Tibial nerve (tissue), 4 donors: ENCODE measurements at regions not wholly inside any gene's neighbourhood (a gene's known extent, or its start where the extent isn't known, plus 50 kb on each side); places are given as distances from the start of the nearest gene placed in this dataset.

Source experiments
- DNase-seq, 2 donors: peaks; one replicate each; pipeline ENCODE4 v3.0.0-alpha.2; 2019; ENCODE audit warnings: low spot score in 2 of 2
- H3K27ac ChIP-seq, 4 donors: fragments of 200-600 bp; sonication (generic) in 3 of 4; one replicate each; pipeline ENCODE4 v1.5.1; 2017 to 2019; ENCODE audit warnings: mild to moderate bottlenecking in 1 of 4
- H3K27me3 ChIP-seq, 2 donors: fragments of 200-600 bp; sonication (generic) in 1 of 2; one replicate each; pipeline versions ENCODE4 v1.5.1 to v1.6.0; 2017 to 2019
- H3K36me3 ChIP-seq, 3 donors: fragments of 200-600 bp; sonication (generic); one replicate each; pipeline ENCODE4 v1.5.1; 2018 to 2019
- H3K4me1 ChIP-seq, 4 donors: fragments of 200-600 bp; sonication (generic) in 3 of 4; one replicate each; pipeline ENCODE4 v1.5.1; 2017 to 2019
- H3K4me3 ChIP-seq, 4 donors: fragments of 200-600 bp; sonication (generic) in 3 of 4; one replicate each; pipeline ENCODE4 v1.5.1; 2017 to 2019; ENCODE audit warnings: mild to moderate bottlenecking in 1 of 4, moderate library complexity in 1 of 4
- H3K9me3 ChIP-seq, 4 donors: fragments of 200-600 bp; sonication (generic) in 3 of 4; one replicate each; pipeline ENCODE4 v1.5.1; 2017 to 2019
- EP300 ChIP-seq, 2 donors: sonication (generic); formaldehyde crosslinking; IDR thresholded peaks; one replicate each; pipeline ENCODE4 v1.6.1; 2017; ENCODE audit warnings: antibody characterized with exemption in 2 of 2, mild to moderate bottlenecking in 1 of 2
- POLR2A ChIP-seq, 2 donors: fragments of 450-650 bp; IDR thresholded peaks; one replicate each; pipeline ENCODE4 v1.6.1; 2017; ENCODE audit warnings: antibody characterized with exemption in 2 of 2, mild to moderate bottlenecking in 2 of 2, moderate library complexity in 2 of 2
- WGBS, 2 donors: methylation state at CpG; one replicate each; pipeline ENCODE4 v1.1.5; 2018; 5-methylcytosine and 5-hydroxymethylcytosine counted together
- TF ChIP-seq, protein P1 (sequence below), 5 experiments: fragments of 200-600 bp in 3 of 5; fragments of 450-650 bp in 2 of 5; sonication (generic) in 3 of 5; IDR thresholded peaks; one replicate each; pipeline ENCODE4 v1.5.1; 2016 to 2019; ENCODE audit warnings: antibody characterized with exemption in 5 of 5, mild to moderate bottlenecking in 3 of 5, moderate library complexity in 2 of 5

DNA sequence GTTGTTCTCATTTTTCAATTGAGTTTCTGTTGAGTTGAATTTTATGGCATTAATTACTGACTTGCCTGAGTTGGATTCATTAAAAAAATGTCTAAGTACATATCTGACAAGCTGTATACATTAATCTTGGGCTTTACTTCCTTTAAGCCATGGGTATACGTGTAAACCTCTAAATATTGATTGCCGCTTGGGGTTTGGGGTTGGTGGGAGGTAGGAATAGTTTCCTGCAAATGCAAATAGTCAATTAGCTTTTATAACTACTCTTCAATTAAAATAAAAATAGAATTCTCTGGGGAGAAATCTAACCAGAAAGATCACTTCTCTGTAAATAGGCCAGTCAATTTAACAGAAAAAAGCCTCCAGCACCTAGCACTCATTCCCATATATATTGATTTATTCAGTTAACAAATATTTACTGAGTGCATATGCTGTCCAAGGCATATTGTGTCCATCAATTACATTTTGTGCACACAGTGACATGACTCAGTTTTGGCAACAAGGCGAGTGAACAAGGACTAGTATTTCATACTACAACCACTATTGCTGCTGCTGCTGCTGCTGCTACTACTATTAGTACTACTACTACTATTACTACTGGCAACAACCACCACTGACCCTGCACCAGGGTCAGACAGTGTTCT, 306.8 kb downstream of the RFC3 start:
- H3K27me3 ChIP-seq, result no peaks in the 10 kb centered on the region
- no peaks in the 10 kb centered on the region for H3K36me3 ChIP-seq
- no peak overlapping the region for H3K4me3 ChIP-seq
- no peaks in the 10 kb centered on the region for H3K4me1 ChIP-seq
- DNase-seq, result no peak
- WGBS, 2 donors, result 85 to 86% methylated on average over 3 of the region's 3 CpGs
- TF ChIP-seq EP300 (IDR thresholded peaks at IDR 0.05) (no peak), POLR2A (IDR thresholded peaks at IDR 0.05) (no peak)
- TF ChIP-seq, protein P1, sequence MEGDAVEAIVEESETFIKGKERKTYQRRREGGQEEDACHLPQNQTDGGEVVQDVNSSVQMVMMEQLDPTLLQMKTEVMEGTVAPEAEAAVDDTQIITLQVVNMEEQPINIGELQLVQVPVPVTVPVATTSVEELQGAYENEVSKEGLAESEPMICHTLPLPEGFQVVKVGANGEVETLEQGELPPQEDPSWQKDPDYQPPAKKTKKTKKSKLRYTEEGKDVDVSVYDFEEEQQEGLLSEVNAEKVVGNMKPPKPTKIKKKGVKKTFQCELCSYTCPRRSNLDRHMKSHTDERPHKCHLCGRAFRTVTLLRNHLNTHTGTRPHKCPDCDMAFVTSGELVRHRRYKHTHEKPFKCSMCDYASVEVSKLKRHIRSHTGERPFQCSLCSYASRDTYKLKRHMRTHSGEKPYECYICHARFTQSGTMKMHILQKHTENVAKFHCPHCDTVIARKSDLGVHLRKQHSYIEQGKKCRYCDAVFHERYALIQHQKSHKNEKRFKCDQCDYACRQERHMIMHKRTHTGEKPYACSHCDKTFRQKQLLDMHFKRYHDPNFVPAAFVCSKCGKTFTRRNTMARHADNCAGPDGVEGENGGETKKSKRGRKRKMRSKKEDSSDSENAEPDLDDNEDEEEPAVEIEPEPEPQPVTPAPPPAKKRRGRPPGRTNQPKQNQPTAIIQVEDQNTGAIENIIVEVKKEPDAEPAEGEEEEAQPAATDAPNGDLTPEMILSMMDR (IDR thresholded peaks at IDR 0.05), result no peak
- no peak overlapping the region for H3K27ac ChIP-seq
- H3K9me3 ChIP-seq, result no peaks in the 10 kb centered on the region

DNA sequence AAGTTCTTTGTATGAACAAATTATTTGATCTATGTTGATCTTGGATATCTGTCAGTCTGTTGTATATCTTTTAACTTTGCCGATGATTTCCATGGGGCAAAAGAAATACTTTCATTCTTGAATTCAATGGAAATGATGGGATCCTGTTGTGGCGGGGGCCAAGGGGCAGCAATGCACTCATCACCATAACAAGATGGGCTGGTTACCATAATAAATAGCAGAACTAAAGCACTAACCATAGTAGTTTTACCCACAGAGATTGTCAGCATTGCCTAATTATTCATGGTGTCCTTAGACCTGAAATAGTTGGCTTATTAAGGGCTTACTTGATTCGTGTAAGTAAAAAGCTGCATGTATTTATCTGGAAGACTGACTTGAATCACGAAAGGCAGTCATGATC, 309.6 kb downstream of the RFC3 start:
- H3K27me3 ChIP-seq, result no peaks in the 10 kb centered on the region
- no peaks in the 10 kb centered on the region for H3K36me3 ChIP-seq
- 86 to 87% methylated on average over 4 of the region's 4 CpGs for WGBS, 2 donors
- TF ChIP-seq POLR2A (IDR thresholded peaks at IDR 0.05) (no peak), EP300 (IDR thresholded peaks at IDR 0.05) (no peak)
- TF ChIP-seq, protein P1 (IDR thresholded peaks at IDR 0.05), result no peak
- no peak overlapping the region for H3K4me3 ChIP-seq
- no peak for DNase-seq
- H3K27ac ChIP-seq, result no peak overlapping the region
- no peaks in the 10 kb centered on the region for H3K9me3 ChIP-seq
- no peaks in the 10 kb centered on the region for H3K4me1 ChIP-seq

DNA sequence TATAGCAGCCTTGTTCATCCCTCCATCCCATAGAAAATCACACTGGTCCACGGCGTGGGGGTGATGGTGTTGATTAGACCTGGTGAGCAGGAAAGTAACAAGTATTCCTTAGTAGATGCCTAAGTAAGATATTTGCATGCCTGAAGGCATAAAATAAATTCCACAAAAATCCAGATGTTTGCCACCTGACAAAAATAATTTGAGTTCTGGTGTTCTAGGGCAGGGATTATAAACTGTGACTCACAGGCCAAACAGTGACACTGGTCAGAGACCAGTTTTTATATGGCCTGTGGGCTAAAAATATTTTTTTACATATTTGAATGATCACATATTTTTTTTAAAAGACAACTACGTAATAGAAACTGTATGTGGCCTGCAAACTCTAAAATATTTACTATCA, 310.7 kb downstream of the RFC3 start:
- Histone ChIP-seq H3K27ac (no peak overlapping the region), H3K27me3 (no peaks in the 10 kb centered on the region), H3K36me3 (no peaks in the 10 kb centered on the region), H3K9me3 (no peaks in the 10 kb centered on the region), H3K4me3 (no peak overlapping the region), H3K4me1 (no peaks in the 10 kb centered on the region)
- no peak for TF ChIP-seq EP300 (IDR thresholded peaks at IDR 0.05)
- TF ChIP-seq POLR2A (IDR thresholded peaks at IDR 0.05), result no peak
- TF ChIP-seq, protein P1 (IDR thresholded peaks at IDR 0.05), result no peak
- WGBS, 2 donors, result 84 to 86% methylated on average over 3 of the region's 3 CpGs
- DNase-seq, result no peak

DNA sequence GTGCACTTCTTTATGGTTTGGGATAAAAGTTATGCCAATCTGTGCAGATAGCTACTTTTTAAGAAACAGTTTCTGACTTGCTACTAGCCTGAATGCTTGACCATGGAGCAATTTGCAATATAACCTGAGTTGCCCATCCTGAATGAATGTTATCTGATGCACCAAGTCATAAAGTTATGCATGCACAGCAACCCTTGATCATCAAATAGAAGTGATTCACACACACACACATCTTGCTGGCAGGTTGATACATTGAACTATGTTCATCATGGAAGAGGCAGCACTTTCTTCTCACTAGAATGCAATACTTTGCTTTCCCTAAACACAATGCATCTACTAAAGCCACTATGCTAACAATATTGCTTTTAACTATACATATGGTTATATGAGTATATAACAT, 311.5 kb downstream of the RFC3 start:
- Histone ChIP-seq H3K9me3 (no peaks in the 10 kb centered on the region), H3K4me1 (no peaks in the 10 kb centered on the region), H3K4me3 (no peak overlapping the region), H3K27ac (no peak overlapping the region), H3K27me3 (no peaks in the 10 kb centered on the region), H3K36me3 (no peaks in the 10 kb centered on the region)
- DNase-seq, result no peak
- TF ChIP-seq POLR2A (IDR thresholded peaks at IDR 0.05) (no peak), EP300 (IDR thresholded peaks at IDR 0.05) (no peak)
- TF ChIP-seq, protein P1 (IDR thresholded peaks at IDR 0.05), result no peak

DNA sequence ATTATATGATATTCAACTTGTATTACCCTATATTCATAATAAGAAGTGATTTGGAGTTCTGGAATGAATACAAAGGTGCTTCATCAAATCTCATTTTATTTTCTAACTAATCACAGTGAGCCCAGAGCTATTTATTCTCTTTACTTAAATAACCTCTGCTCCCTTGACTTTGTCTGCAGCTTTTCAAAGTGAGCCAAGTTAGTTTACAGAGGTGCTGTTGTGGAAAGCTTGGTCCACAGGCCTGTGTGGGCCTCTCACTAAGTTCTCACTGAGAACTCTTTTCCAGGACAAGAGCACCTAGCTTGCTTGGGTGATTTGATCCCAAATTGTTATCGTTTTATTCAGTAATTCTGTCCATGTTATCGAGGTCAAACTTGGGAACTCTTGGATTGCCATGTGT, 319.3 kb downstream of the RFC3 start:
- no peak for TF ChIP-seq EP300 (IDR thresholded peaks at IDR 0.05)
- no peak for TF ChIP-seq POLR2A (IDR thresholded peaks at IDR 0.05)
- TF ChIP-seq, protein P1 (IDR thresholded peaks at IDR 0.05), result no peak
- no peak for DNase-seq
- Histone ChIP-seq H3K27ac (no peak overlapping the region), H3K4me3 (no peak overlapping the region), H3K9me3 (peaks cover 0 to 8% (median 2%) of the 10 kb centered on the region in 4 donors), H3K36me3 (no peaks in the 10 kb centered on the region), H3K4me1 (no peaks in the 10 kb centered on the region), H3K27me3 (no peaks in the 10 kb centered on the region)
- WGBS, 2 donors, result 92 to 97% methylated on average over 2 of the region's 2 CpGs
